IMR-90 (cell line): ENCODE measurements at regions not wholly inside any gene's neighbourhood (a gene's known extent, or its start where the extent isn't known, plus 50 kb on each side); places are given as distances from the start of the nearest gene placed in this dataset.

Experiments used
- ATAC-seq: fragments of 200-7000 bp; cut with Tn5 transposase; 2 replicates; pipeline ENCODE4 v1.9.1; 2020; ENCODE audit warnings: low read depth, mild to moderate bottlenecking, moderate library complexity
- BruUV-seq: library from RNA; stranded (reverse); fragments of 400-500 nt; replicated peaks from 2 replicates; lab custom pipeline; 2021; lab: Mats Ljungman, UMichigan
- CTCF ChIA-PET: fragments of 300-600 bp; formaldehyde crosslinking; extraction: SDS; loops from one replicate; lab custom pipeline; 2021; ENCODE audit warnings: antibody characterized with exemption; lab: Yijun Ruan, JAX
- POLR2A ChIA-PET: fragments of 300-600 bp; sonication (Branson Sonifier 250); formaldehyde crosslinking; loops from one replicate; lab custom pipeline; 2022; ENCODE audit warnings: antibody characterized with exemption; ENCODE audit not compliant: unreplicated experiment; lab: Charles Lee
- DNase-seq: peaks from one replicate; pipeline ENCODE4 v3.0.0; 2013
- H2AFZ ChIP-seq: replicated peaks from 2 replicates; pipeline ENCODE3; 2013; ENCODE audit warnings: low read length, mild to moderate bottlenecking; ENCODE audit not compliant: poor library complexity
- H2AK5ac ChIP-seq: 2 replicates; pipeline ENCODE4 v1.6.1; 2013; ENCODE audit warnings: low read depth, low read length, inconsistent platforms
- H2AK9ac ChIP-seq: replicated peaks from 2 replicates; pipeline ENCODE3; 2013; ENCODE audit warnings: mild to moderate bottlenecking, low read depth, low read length, moderate library complexity; ENCODE audit not compliant: poor library complexity
- H2BK120ac ChIP-seq: 2 replicates; pipeline ENCODE4 v1.6.1; 2013; ENCODE audit warnings: low read depth, low read length, inconsistent platforms
- H2BK15ac ChIP-seq: 3 replicates; pipeline ENCODE4 v1.6.1; 2013; ENCODE audit warnings: low read depth, low read length, inconsistent platforms
- H2BK20ac ChIP-seq: 2 replicates; pipeline ENCODE4 v1.6.1; 2013; ENCODE audit warnings: low read depth, mild to moderate bottlenecking, inconsistent platforms, low read length, moderate library complexity
- H2BK5ac ChIP-seq: 2 replicates; pipeline ENCODE4 v1.6.1; 2013; ENCODE audit warnings: mild to moderate bottlenecking, low read depth, low read length, inconsistent platforms; ENCODE audit not compliant: poor library complexity, severe bottlenecking
- H3K14ac ChIP-seq: replicated peaks from 2 replicates; pipeline ENCODE4 v1.6.1; 2013; ENCODE audit warnings: low read depth, low read length, inconsistent platforms
- H3K18ac ChIP-seq: 2 replicates; pipeline ENCODE4 v1.6.1; 2013; ENCODE audit warnings: low read depth, low read length, control low read depth
- H3K23ac ChIP-seq: 2 replicates; pipeline ENCODE4 v1.6.1; 2013; ENCODE audit warnings: low read depth, low read length, inconsistent platforms
- H3K27ac ChIP-seq: 2 replicates; pipeline ENCODE4 v1.5.1; 2013; ENCODE audit warnings: mild to moderate bottlenecking, control low read depth, low read length; ENCODE audit not compliant: insufficient read depth
- H3K27me3 ChIP-seq: 2 replicates; pipeline ENCODE4 v1.6.1; 2013; ENCODE audit warnings: low read length; ENCODE audit not compliant: control insufficient read depth, insufficient read depth
- H3K36me3 ChIP-seq: 2 replicates; pipeline ENCODE4 v1.6.1; 2013; ENCODE audit warnings: low read length, mixed read lengths; ENCODE audit not compliant: control insufficient read depth, insufficient read depth
- H3K4ac ChIP-seq: 2 replicates; pipeline ENCODE4 v1.6.1; 2013; ENCODE audit warnings: low read depth, low read length, inconsistent platforms
- H3K4me1 ChIP-seq: 2 replicates; pipeline ENCODE4 v1.6.1; 2013; ENCODE audit warnings: low read length, mixed read lengths; ENCODE audit not compliant: control insufficient read depth, insufficient read depth
- H3K4me2 ChIP-seq: 2 replicates; pipeline ENCODE4 v1.6.1; 2013; ENCODE audit warnings: low read depth, mild to moderate bottlenecking, control low read depth, low read length, moderate library complexity
- H3K4me3 ChIP-seq: 2 replicates; pipeline ENCODE4 v1.5.1; 2013; ENCODE audit warnings: low read depth, mild to moderate bottlenecking, control low read depth, low read length, moderate library complexity; ENCODE audit not compliant: insufficient read depth
- H3K56ac ChIP-seq: 2 replicates; pipeline ENCODE4 v1.6.1; 2013; ENCODE audit warnings: low read length, inconsistent platforms; ENCODE audit not compliant: insufficient read depth; ENCODE audit errors: extremely low read depth
- H3K79me1 ChIP-seq, 2 experiments: 2 replicates each; pipeline ENCODE4 v1.6.1; 2013; ENCODE audit warnings: low read length in 2 of 2, inconsistent platforms in 1 of 2, low read depth in 1 of 2
- H3K9ac ChIP-seq: 2 replicates; pipeline ENCODE4 v1.6.1; 2013; ENCODE audit warnings: low read depth, low read length, control low read depth
- H3K9me1 ChIP-seq: 2 replicates; pipeline ENCODE4 v1.6.1; 2013; ENCODE audit warnings: low read length, inconsistent platforms; ENCODE audit not compliant: insufficient read depth
- H3K9me3 ChIP-seq: 2 replicates; pipeline ENCODE4 v1.6.1; 2013; ENCODE audit warnings: low read length; ENCODE audit not compliant: control insufficient read depth, insufficient read depth
- H4K20me1 ChIP-seq: 2 replicates; pipeline ENCODE4 v1.6.1; 2013; ENCODE audit warnings: low read length, inconsistent platforms; ENCODE audit not compliant: insufficient read depth
- H4K5ac ChIP-seq: 2 replicates; pipeline ENCODE4 v1.6.1; 2013; ENCODE audit warnings: mild to moderate bottlenecking, low read depth, low read length, control low read depth
- H4K8ac ChIP-seq, 2 experiments: 2 replicates each; pipeline ENCODE4 v1.6.1; 2013; ENCODE audit warnings: low read depth in 2 of 2, low read length in 2 of 2, control low read depth in 1 of 2, inconsistent platforms in 1 of 2
- H4K91ac ChIP-seq: 2 replicates; pipeline ENCODE4 v1.6.1; 2013; ENCODE audit warnings: low read depth, low read length, inconsistent platforms; ENCODE audit not compliant: insufficient read depth
- MAZ ChIP-seq: IDR thresholded peaks from 2 replicates; pipeline ENCODE4 v1.6.1; 2012; ENCODE audit warnings: low read depth, mild to moderate bottlenecking, low read length, improper control_type of control experiment, moderate library complexity, borderline replicate concordance
- MXI1 ChIP-seq: IDR thresholded peaks from 2 replicates; pipeline ENCODE4 v1.6.1; 2012; ENCODE audit warnings: low read depth, mild to moderate bottlenecking, low read length, moderate library complexity, borderline replicate concordance
- dilution Hi-C: fragments of 300-500 bp; cut with HindIII; formaldehyde crosslinking; loops from one replicate; pipeline ENCODE4 v1.14.3; 2018; ENCODE audit warnings: low sequenced_read_pairs; ENCODE audit not compliant: unreplicated experiment
- in situ Hi-C: fragments of 300-500 bp; cut with MboI; formaldehyde crosslinking; loops from 3 replicates; pipeline ENCODE4 v1.14.3; 2019; ENCODE audit warnings: low sequenced_read_pairs, inconsistent platforms, mixed read lengths
- intact Hi-C: fragments of 100-400 bp; cut with micrococcal nuclease; formaldehyde crosslinking; loops from 2 replicates; pipeline ENCODE4 v1.10.0; 2022

DNA sequence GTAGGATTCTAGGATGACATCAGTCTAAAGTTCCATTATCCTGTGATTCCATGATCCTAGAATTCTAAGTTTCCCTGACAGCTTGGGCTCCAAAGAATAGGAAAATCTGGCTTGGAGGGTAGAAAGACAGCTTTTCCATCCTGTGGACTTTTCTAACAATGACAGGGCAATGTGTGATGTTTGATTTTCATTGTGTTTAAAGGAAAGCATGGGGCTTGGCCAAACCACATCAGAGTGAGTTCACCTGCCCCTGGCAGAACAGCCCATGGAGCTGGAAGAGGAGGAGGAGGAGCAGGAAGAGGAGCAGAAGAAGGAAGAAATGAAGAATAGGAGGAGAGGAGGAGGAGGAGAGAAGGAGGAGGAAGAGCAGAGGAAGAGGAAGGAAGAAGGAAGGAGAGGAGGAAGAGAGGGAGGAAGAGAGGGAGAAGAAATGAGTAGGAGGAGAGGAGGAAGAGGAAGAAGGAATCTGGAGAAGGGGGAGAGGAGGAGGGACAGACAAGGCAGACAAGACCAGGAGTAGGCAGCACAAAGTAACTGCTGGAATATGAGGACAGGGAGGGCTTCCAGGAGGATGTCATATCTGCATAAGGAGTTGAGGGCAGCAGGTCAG is 53.1 kb upstream of the WNT11 start:
- H2BK120ac ChIP-seq: no peak overlapping the region
- no peak overlapping the region for H3K56ac ChIP-seq
- intact Hi-C loops (no loop called here), dilution Hi-C loops (no loop called here), in situ Hi-C loops (no loop called here)
- ATAC-seq (no peak), DNase-seq (no peak)
- H3K9me1 ChIP-seq: no peaks in the 10 kb centered on the region
- no peak overlapping the region for H2BK5ac ChIP-seq
- H3K4me1 ChIP-seq: no peaks in the 10 kb centered on the region
- H2AK5ac ChIP-seq: no peak overlapping the region
- no peak overlapping the region for H3K18ac ChIP-seq
- no peak overlapping the region for H3K23ac ChIP-seq
- no peak overlapping the region for H3K27ac ChIP-seq
- H4K5ac ChIP-seq: no peak overlapping the region
- H3K79me1 ChIP-seq: no peaks in the 10 kb centered on the region
- no peaks in the 10 kb centered on the region for H3K9me3 ChIP-seq
- no peak overlapping the region for H3K4ac ChIP-seq
- no peak overlapping the region for H4K91ac ChIP-seq
- no peak overlapping the region for H2BK15ac ChIP-seq
- H3K4me2 ChIP-seq: no peak overlapping the region
- TF ChIP-seq MAZ (no peak), MXI1 (no peak)
- H3K9ac ChIP-seq: no peak overlapping the region
- H4K8ac ChIP-seq: no peak overlapping the region
- H3K27me3 ChIP-seq: peaks cover 83% of the 10 kb centered on the region
- no peaks in the 10 kb centered on the region for H3K36me3 ChIP-seq
- POLR2A ChIA-PET: no interaction called here
- H3K4me3 ChIP-seq: no peak overlapping the region
- BruUV-seq: no TSS peak
- CTCF ChIA-PET: interaction anchor here (0.6 to 0.7 kb wide), 2 partner anchors 571 to 930 kb away, joined by 3 to 4 read pairs; no protein-coding TSS in a partner anchor
- no peak overlapping the region for H2AFZ ChIP-seq
- H2AK9ac ChIP-seq: no peak overlapping the region
- H2BK20ac ChIP-seq: no peak overlapping the region
- no peak overlapping the region for H3K14ac ChIP-seq
- no peaks in the 10 kb centered on the region for H4K20me1 ChIP-seq
